Kidney epithelial cell (primary cell): ENCODE measurements at regions not wholly inside any gene's neighbourhood (a gene's known extent, or its start where the extent isn't known, plus 50 kb on each side); places are given as distances from the start of the nearest gene placed in this dataset.
A peak's percentile ranks its signal among the peaks of the same experiment; 100 is the strongest.

Experiments used
- DNase-seq: peaks from one replicate; pipeline ENCODE4 v3.0.0-alpha.2; 2010; ENCODE audit warnings: low read depth
- H3K27me3 ChIP-seq: 2 replicates; pipeline ENCODE4 v1.6.0; 2011; ENCODE audit warnings: low read length; ENCODE audit not compliant: control insufficient read depth, insufficient read depth
- H3K36me3 ChIP-seq: 2 replicates; pipeline ENCODE4 v1.5.1; 2011; ENCODE audit warnings: low read length; ENCODE audit not compliant: control insufficient read depth, insufficient read depth
- H3K4me3 ChIP-seq: 2 replicates; pipeline ENCODE4 v1.5.1; 2011; ENCODE audit warnings: low read depth, mild to moderate bottlenecking, control low read depth, low read length
- TF ChIP-seq, protein P1 (sequence below): IDR thresholded peaks from 2 replicates; pipeline ENCODE4 v1.5.1; 2011; ENCODE audit warnings: mild to moderate bottlenecking, moderate library complexity, low read length, control low read depth, inconsistent platforms; ENCODE audit not compliant: insufficient read depth, poor library complexity, severe bottlenecking

DNA sequence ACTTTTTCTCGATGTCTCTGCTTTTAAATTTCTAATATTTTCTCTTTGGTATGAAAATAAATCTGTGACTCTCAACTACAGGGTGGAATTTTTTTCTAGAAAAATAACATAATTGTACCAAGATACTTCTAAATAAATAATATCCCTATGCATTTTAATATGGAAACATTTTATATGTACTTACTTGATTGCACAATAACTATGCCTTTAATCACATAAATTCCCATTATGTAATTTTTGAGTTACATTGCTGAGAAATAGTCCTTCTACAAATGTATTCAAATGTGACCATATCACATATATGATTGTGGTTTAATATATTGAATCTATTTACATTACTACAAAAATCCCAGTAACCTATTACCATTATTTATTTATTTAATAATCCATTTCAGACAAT, 1543.3 kb upstream of the PABPC4L start:
- no peaks in the 10 kb centered on the region for H3K36me3 ChIP-seq
- DNase-seq: no peak
- no peaks in the 10 kb centered on the region for H3K27me3 ChIP-seq
- TF ChIP-seq, protein P1, sequence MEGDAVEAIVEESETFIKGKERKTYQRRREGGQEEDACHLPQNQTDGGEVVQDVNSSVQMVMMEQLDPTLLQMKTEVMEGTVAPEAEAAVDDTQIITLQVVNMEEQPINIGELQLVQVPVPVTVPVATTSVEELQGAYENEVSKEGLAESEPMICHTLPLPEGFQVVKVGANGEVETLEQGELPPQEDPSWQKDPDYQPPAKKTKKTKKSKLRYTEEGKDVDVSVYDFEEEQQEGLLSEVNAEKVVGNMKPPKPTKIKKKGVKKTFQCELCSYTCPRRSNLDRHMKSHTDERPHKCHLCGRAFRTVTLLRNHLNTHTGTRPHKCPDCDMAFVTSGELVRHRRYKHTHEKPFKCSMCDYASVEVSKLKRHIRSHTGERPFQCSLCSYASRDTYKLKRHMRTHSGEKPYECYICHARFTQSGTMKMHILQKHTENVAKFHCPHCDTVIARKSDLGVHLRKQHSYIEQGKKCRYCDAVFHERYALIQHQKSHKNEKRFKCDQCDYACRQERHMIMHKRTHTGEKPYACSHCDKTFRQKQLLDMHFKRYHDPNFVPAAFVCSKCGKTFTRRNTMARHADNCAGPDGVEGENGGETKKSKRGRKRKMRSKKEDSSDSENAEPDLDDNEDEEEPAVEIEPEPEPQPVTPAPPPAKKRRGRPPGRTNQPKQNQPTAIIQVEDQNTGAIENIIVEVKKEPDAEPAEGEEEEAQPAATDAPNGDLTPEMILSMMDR: no peak
- no peak overlapping the region for H3K4me3 ChIP-seq

DNA sequence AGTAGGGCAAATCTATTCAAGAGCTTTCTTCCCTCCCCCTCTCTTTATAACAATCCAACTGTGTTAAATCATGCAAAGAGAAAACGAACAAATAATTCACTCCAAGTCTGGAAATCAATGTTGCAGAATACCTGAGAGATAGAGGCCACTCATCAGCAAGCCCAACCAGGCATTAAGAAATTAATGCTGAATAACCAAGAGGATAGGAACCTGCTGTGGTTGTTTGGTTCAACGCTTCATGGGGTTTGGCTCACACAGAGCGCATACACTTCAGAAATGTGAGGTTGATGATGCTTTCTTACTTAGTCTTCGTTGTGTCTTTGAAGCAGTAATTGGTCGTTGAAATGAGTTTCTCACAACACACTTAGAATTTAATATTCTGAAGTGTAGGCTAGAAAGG, 1540.0 kb upstream of the PABPC4L start:
- Histone ChIP-seq H3K4me3 (no peak overlapping the region), H3K27me3 (no peaks in the 10 kb centered on the region), H3K36me3 (no peaks in the 10 kb centered on the region)
- TF ChIP-seq, protein P1: no peak
- DNase-seq: peak; percentile 16

DNA sequence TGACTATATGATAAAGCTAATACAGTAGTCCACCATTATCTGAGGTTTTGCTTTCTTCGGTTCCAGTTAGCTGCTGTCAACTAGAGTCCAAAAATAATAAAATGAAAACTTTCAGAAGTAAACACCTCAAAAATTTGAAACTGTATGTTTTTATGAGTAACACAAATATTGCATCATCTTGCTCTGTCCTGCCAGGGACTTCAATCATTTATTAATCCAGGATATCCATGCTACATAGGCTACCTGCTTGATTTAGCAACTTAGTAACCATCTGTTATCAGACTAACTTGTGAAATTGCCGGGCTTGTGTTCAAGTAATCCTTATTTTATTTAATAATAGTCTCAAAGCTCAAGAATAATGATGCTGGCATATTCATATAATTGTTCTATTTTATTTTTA, 1537.8 kb upstream of the PABPC4L start:
- TF ChIP-seq, protein P1: no peak
- DNase-seq: no peak
- no peaks in the 10 kb centered on the region for H3K27me3 ChIP-seq
- no peak overlapping the region for H3K4me3 ChIP-seq
- no peaks in the 10 kb centered on the region for H3K36me3 ChIP-seq

DNA sequence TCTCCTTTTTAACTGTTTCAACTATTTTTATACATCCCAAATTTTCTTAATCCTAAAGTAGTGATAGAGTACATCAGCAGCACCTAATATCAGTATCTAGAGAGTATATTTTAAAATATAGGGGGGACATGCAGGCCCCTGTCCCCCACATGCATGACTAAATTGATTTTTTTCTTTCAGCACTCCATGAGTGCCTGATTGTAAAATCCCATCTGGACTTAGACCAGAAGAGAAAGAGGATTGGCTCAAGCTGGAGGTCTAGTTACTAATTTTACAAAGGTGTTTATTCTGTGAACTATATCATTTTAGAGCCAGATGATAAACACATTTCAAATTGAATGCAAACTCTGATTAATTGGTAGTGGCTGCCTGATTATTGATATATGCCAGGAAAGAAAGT, 1533.9 kb upstream of the PABPC4L start:
- H3K4me3 ChIP-seq: no peak overlapping the region
- H3K36me3 ChIP-seq: no peaks in the 10 kb centered on the region
- no peaks in the 10 kb centered on the region for H3K27me3 ChIP-seq
- TF ChIP-seq, protein P1: no peak
- no peak for DNase-seq

DNA sequence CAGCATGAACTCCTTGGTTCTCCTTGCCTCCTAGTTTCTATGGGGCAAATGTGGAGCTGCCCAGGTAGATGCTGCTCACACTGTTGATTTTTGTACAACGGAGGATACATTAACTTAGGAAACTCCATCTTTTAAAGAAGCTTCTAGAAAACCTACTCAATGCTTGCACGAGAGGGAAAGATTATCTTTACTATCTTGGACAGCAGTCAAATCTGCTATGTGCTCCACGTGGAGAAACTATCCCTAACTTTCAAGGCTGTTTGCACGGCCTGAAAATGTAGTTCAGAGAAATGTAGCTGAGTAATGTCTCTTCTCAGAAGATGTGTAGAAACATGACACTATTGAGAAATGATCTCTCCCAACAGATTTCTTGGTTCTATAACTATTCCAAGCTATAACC, 1530.9 kb upstream of the PABPC4L start:
- TF ChIP-seq, protein P1: no peak
- DNase-seq: no peak
- Histone ChIP-seq H3K27me3 (no peaks in the 10 kb centered on the region), H3K4me3 (no peak overlapping the region), H3K36me3 (no peaks in the 10 kb centered on the region)

DNA sequence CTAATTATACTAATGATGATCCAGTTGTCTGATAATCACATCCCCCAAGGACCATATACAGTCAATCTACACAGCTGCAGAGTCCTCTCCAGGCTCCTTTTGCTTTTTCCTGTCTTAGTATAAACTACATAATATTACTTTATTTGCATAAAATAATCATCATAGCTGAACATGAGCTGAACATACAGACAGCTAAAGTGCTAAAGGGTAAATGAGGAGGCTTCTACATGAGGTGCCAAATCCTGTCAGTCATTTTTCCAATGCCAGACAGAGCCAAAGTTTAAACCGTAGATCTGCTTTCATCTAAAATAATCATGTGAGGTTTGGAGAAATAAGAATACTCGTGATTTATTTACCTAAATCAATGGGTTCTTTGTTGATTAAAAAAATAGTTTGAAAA, 1530.1 kb upstream of the PABPC4L start:
- no peak overlapping the region for H3K4me3 ChIP-seq
- DNase-seq: no peak
- H3K27me3 ChIP-seq: no peaks in the 10 kb centered on the region
- TF ChIP-seq, protein P1: no peak
- no peaks in the 10 kb centered on the region for H3K36me3 ChIP-seq
